ENCODE measurements at regions not wholly inside any gene's neighbourhood (a gene's known extent, or its start where the extent isn't known, plus 50 kb on each side); places are given as distances from the start of the nearest gene placed in this dataset.

GRCh38 chr11:45461514-45461913, 175.4 kb upstream of the SYT13 start:
- Histone ChIP-seq H3K36me3 (ENCODE audit: control insufficient read depth, insufficient read depth, low read length) (no peaks in the 10 kb centered on the region), H3K4me1 (ENCODE audit: control insufficient read depth, insufficient read depth, low read length) (no peaks in the 10 kb centered on the region), H3K4me3 (ENCODE audit: low read length) (no peak overlapping the region), H3K27ac (ENCODE audit: low read length) (no peak overlapping the region), H3K9me3 (ENCODE audit: control insufficient read depth, insufficient read depth, low read length) (no peaks in the 10 kb centered on the region), H3K27me3 (ENCODE audit: control insufficient read depth, insufficient read depth, low read length) (no peaks in the 10 kb centered on the region)
- DNase-seq (ENCODE audit: low read depth, low spot score) = no peak
- no CpG with 5 or more reads among the region's 2 CpGs for WGBS (ENCODE audit: insufficient coverage, insufficient read length)

GRCh38 chr11:45459491-45459890, 173.3 kb upstream of the SYT13 start:
- no peaks in the 10 kb centered on the region for H3K9me3 ChIP-seq (ENCODE audit: control insufficient read depth, insufficient read depth, low read length)
- no peak for DNase-seq (ENCODE audit: low read depth, low spot score)
- H3K27me3 ChIP-seq (ENCODE audit: control insufficient read depth, insufficient read depth, low read length) = no peaks in the 10 kb centered on the region
- H3K27ac ChIP-seq (ENCODE audit: low read length) = no peak overlapping the region
- H3K4me3 ChIP-seq (ENCODE audit: low read length) = no peak overlapping the region
- H3K36me3 ChIP-seq (ENCODE audit: control insufficient read depth, insufficient read depth, low read length) = no peaks in the 10 kb centered on the region
- WGBS (ENCODE audit: insufficient coverage, insufficient read length) = no CpG with 5 or more reads among the region's 5 CpGs
- no peaks in the 10 kb centered on the region for H3K4me1 ChIP-seq (ENCODE audit: control insufficient read depth, insufficient read depth, low read length)

- WGBS (ENCODE audit: insufficient coverage, insufficient read length) = no CpG with 5 or more reads among the region's 4 CpGs
- no peak overlapping the region for H3K4me3 ChIP-seq (ENCODE audit: low read length)
- no peaks in the 10 kb centered on the region for H3K27me3 ChIP-seq (ENCODE audit: control insufficient read depth, insufficient read depth, low read length)
- no peaks in the 10 kb centered on the region for H3K36me3 ChIP-seq (ENCODE audit: control insufficient read depth, insufficient read depth, low read length)
- H3K9me3 ChIP-seq (ENCODE audit: control insufficient read depth, insufficient read depth, low read length) = no peaks in the 10 kb centered on the region
- no peak for DNase-seq (ENCODE audit: low read depth, low spot score)
- H3K4me1 ChIP-seq (ENCODE audit: control insufficient read depth, insufficient read depth, low read length) = no peaks in the 10 kb centered on the region
- no peak overlapping the region for H3K27ac ChIP-seq (ENCODE audit: low read length)
Observed at GRCh38 chr11:45458269-45458668, 172.1 kb upstream of the SYT13 start.

DNA sequence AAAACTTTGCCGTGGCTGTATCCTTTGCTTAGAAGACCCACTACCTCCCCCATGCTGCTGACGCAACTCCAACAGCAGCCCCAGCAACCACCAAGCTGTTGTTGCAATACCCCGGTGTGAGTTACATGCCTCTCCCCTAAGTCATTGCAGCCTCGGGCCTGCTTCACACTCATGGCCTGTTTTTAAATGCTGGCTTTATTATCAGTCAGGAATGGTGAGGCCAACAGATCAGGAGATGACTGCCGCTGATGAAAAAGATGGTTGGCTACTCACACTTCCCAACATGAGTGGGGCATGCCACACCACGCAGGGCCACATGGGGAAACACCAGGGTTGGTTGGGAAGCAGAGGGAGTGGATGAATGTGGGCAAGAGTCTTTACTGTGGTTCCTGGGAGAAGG, 171.5 kb upstream of the SYT13 start:
- Histone ChIP-seq H3K27me3 (ENCODE audit: control insufficient read depth, insufficient read depth, low read length) (no peaks in the 10 kb centered on the region), H3K4me3 (ENCODE audit: low read length) (no peak overlapping the region), H3K27ac (ENCODE audit: low read length) (no peak overlapping the region), H3K4me1 (ENCODE audit: control insufficient read depth, insufficient read depth, low read length) (no peaks in the 10 kb centered on the region), H3K9me3 (ENCODE audit: control insufficient read depth, insufficient read depth, low read length) (no peaks in the 10 kb centered on the region), H3K36me3 (ENCODE audit: control insufficient read depth, insufficient read depth, low read length) (no peaks in the 10 kb centered on the region)
- DNase-seq (ENCODE audit: low read depth, low spot score) = no peak
- WGBS (ENCODE audit: insufficient coverage, insufficient read length) = no CpG with 5 or more reads among the region's 6 CpGs

DNA sequence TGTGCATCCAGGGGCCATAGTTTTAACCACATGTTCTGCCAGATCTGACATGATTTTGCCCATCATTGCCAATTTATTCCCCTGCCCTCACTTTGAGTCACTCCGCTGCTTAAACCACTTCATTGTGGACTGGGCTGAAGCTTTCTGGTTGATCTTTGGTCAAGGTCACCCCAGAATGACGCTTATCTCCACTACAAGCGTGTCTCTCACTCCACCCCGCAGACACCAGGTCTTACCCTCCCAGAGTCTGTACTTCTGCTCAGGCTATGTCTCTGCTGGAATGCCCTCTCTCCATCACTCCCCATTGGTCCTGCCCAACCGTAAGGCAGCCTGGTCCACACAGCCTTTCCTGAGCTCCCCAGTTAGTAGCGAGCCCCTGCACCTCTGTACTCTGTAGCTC, 170.5 kb upstream of the SYT13 start:
- Histone ChIP-seq H3K36me3 (ENCODE audit: control insufficient read depth, insufficient read depth, low read length) (no peaks in the 10 kb centered on the region), H3K27ac (ENCODE audit: low read length) (no peak overlapping the region), H3K9me3 (ENCODE audit: control insufficient read depth, insufficient read depth, low read length) (no peaks in the 10 kb centered on the region), H3K4me1 (ENCODE audit: control insufficient read depth, insufficient read depth, low read length) (no peaks in the 10 kb centered on the region), H3K27me3 (ENCODE audit: control insufficient read depth, insufficient read depth, low read length) (no peaks in the 10 kb centered on the region), H3K4me3 (ENCODE audit: low read length) (no peak overlapping the region)
- DNase-seq (ENCODE audit: low read depth, low spot score) = no peak
- WGBS (ENCODE audit: insufficient coverage, insufficient read length) = no CpG with 5 or more reads among the region's 6 CpGs

DNA sequence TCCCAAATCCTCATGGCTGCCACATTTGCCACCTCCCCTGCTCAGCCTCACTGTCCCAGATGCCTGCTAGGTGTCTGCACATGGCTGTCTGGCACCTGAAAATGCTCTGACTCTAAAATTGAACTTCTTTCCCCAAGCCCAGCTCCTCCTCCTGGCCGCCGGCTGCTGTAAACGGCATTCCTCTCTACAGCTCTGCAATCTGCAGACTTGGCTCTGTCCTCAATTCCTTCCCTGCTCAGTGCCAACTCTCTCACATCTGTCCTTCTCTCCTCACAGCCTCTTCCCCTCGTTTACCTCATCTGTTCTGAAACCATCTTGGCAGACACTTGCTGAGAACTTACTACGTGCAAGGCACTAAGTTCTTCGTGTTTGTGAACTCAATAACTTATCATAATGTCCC, 169.4 kb upstream of the SYT13 start:
- Histone ChIP-seq H3K4me1 (ENCODE audit: control insufficient read depth, insufficient read depth, low read length) (no peaks in the 10 kb centered on the region), H3K9me3 (ENCODE audit: control insufficient read depth, insufficient read depth, low read length) (no peaks in the 10 kb centered on the region), H3K4me3 (ENCODE audit: low read length) (no peak overlapping the region), H3K27ac (ENCODE audit: low read length) (no peak overlapping the region), H3K36me3 (ENCODE audit: control insufficient read depth, insufficient read depth, low read length) (no peaks in the 10 kb centered on the region), H3K27me3 (ENCODE audit: control insufficient read depth, insufficient read depth, low read length) (no peaks in the 10 kb centered on the region)
- no peak for DNase-seq (ENCODE audit: low read depth, low spot score)
- WGBS (ENCODE audit: insufficient coverage, insufficient read length) = no CpG with 5 or more reads among the region's 6 CpGs

DNA sequence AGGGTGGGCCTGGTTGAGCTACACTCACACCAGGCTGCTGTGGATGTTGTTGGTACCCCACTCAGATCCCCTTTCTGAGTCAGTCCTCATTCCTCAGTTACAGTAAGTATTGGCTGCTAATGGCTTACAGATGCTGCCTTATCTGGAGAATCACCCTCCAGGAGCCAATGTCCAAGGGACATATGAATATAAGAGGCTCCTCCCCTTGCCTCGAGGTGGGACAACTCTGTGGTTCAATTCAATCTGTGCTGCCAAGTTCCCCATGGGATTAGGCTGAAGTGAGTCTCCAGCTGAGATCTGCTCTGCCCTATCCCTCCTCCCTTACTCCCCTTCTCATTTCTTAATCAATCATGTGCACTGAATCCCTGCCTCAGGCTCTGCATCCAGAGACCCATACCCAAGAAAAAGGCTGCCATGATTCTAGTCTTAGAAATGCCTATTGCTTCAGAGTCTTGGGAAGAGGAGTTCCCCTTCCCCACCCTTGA, 168.8 kb upstream of the SYT13 start:
- Histone ChIP-seq H3K4me3 (ENCODE audit: low read length) (no peak overlapping the region), H3K27me3 (ENCODE audit: control insufficient read depth, insufficient read depth, low read length) (no peaks in the 10 kb centered on the region), H3K36me3 (ENCODE audit: control insufficient read depth, insufficient read depth, low read length) (no peaks in the 10 kb centered on the region), H3K9me3 (ENCODE audit: control insufficient read depth, insufficient read depth, low read length) (no peaks in the 10 kb centered on the region), H3K27ac (ENCODE audit: low read length) (no peak overlapping the region), H3K4me1 (ENCODE audit: control insufficient read depth, insufficient read depth, low read length) (no peaks in the 10 kb centered on the region)
- WGBS (ENCODE audit: insufficient coverage, insufficient read length) = no CpG with 5 or more reads among the region's 1 CpG
- no peak for DNase-seq (ENCODE audit: low read depth, low spot score)

GRCh38 chr11:45453721-45454120, 167.6 kb upstream of the SYT13 start:
- Histone ChIP-seq H3K27me3 (ENCODE audit: control insufficient read depth, insufficient read depth, low read length) (no peaks in the 10 kb centered on the region), H3K4me1 (ENCODE audit: control insufficient read depth, insufficient read depth, low read length) (no peaks in the 10 kb centered on the region), H3K9me3 (ENCODE audit: control insufficient read depth, insufficient read depth, low read length) (no peaks in the 10 kb centered on the region), H3K4me3 (ENCODE audit: low read length) (no peak overlapping the region), H3K36me3 (ENCODE audit: control insufficient read depth, insufficient read depth, low read length) (no peaks in the 10 kb centered on the region), H3K27ac (ENCODE audit: low read length) (no peak overlapping the region)
- WGBS (ENCODE audit: insufficient coverage, insufficient read length) = no CpG with 5 or more reads among the region's 4 CpGs
- no peak for DNase-seq (ENCODE audit: low read depth, low spot score)

DNA sequence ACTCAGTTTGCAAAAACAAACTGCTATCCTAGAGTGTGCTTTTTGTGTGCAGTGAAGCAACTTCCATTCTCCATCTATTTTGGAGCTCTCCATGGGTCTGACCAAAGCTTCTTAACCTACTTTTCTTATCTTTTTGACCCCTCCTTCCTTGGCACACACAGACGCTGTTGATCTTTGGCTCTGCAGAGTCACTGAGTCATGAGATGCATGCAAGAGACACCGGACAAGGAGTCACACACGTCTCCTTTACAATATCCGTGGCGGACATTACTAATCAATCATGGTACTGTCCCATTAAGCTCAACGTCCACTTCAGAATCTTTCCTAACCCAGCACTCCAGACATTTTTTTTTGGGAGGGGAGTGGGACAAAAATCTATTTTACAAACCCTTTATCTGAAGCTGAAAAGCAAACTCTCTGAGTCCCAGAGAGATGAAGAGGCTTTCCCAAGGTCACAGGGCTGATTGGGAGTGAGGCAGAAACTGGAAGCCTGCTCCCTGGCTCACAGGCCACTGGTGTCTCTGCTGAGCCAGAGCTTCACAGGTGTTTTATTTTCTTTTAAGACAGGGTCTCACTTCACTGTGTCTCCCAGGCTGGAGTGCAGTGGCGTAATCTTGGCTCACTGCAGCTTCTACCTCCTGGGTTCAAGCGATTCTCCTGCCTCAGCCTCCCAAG, 165.8 kb upstream of the SYT13 start:
- H3K9me3 ChIP-seq (ENCODE audit: control insufficient read depth, insufficient read depth, low read length) = no peaks in the 10 kb centered on the region
- H3K36me3 ChIP-seq (ENCODE audit: control insufficient read depth, insufficient read depth, low read length) = no peaks in the 10 kb centered on the region
- no peaks in the 10 kb centered on the region for H3K27me3 ChIP-seq (ENCODE audit: control insufficient read depth, insufficient read depth, low read length)
- no peak overlapping the region for H3K4me3 ChIP-seq (ENCODE audit: low read length)
- DNase-seq (ENCODE audit: low read depth, low spot score) = no peak
- WGBS (ENCODE audit: insufficient coverage, insufficient read length) = no CpG with 5 or more reads among the region's 8 CpGs
- H3K27ac ChIP-seq (ENCODE audit: low read length) = no peak overlapping the region
- H3K4me1 ChIP-seq (ENCODE audit: control insufficient read depth, insufficient read depth, low read length) = no peaks in the 10 kb centered on the region

DNA sequence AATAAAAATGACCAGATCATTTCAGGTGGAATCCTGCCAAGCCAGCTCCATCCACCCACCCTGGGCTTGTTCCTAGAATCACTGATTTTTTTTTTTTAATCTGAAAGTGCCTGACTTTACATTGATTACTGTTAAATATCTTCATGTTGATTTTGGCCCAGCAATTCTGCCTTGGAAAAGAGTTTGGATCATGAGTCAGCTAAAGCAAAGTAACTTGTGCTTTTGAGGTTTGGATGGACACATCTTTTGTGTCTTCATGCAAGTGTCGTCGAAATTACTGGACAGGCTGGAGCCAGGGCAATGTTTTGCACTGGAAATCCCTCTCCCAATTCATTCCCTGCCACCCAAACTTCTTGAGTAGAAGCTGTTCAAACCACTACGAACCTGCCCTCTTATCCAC, 164.0 kb upstream of the SYT13 start:
- no peaks in the 10 kb centered on the region for H3K9me3 ChIP-seq (ENCODE audit: control insufficient read depth, insufficient read depth, low read length)
- DNase-seq (ENCODE audit: low read depth, low spot score) = no peak
- H3K4me3 ChIP-seq (ENCODE audit: low read length) = no peak overlapping the region
- H3K4me1 ChIP-seq (ENCODE audit: control insufficient read depth, insufficient read depth, low read length) = no peaks in the 10 kb centered on the region
- H3K27ac ChIP-seq (ENCODE audit: low read length) = no peak overlapping the region
- no CpG with 5 or more reads among the region's 3 CpGs for WGBS (ENCODE audit: insufficient coverage, insufficient read length)
- H3K27me3 ChIP-seq (ENCODE audit: control insufficient read depth, insufficient read depth, low read length) = no peaks in the 10 kb centered on the region
- no peaks in the 10 kb centered on the region for H3K36me3 ChIP-seq (ENCODE audit: control insufficient read depth, insufficient read depth, low read length)

DNA sequence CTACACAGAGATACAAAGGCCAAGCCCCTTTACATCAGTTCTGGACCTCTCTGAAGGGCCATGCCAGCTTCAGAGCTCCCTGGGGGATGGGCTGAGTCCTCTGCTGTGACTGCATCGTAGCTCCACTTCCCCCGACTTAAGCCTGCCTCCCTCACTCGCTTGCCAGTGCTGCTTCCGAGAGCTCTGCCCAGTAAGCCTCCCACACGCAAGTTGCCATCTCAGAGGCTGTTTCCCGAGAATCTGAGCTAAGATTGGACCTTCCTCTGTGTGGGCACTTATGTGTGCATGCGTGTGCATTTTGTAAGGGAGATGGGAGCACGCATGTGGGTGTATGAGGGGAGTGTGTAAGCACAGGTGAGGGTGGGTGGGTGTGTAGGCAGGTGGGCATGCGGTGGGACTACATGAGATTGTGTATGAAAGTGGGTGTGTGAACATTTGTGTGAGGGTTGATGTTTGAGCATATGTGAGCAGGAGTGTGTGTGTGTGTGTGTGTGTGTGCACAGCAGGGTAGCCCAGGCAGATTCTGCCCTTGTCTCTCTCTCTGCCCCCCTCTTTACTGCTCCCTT, 163.0 kb upstream of the SYT13 start:
- Histone ChIP-seq H3K4me1 (ENCODE audit: control insufficient read depth, insufficient read depth, low read length) (no peaks in the 10 kb centered on the region), H3K27me3 (ENCODE audit: control insufficient read depth, insufficient read depth, low read length) (no peaks in the 10 kb centered on the region), H3K27ac (ENCODE audit: low read length) (no peak overlapping the region), H3K4me3 (ENCODE audit: low read length) (no peak overlapping the region), H3K9me3 (ENCODE audit: control insufficient read depth, insufficient read depth, low read length) (no peaks in the 10 kb centered on the region), H3K36me3 (ENCODE audit: control insufficient read depth, insufficient read depth, low read length) (no peaks in the 10 kb centered on the region)
- no CpG with 5 or more reads among the region's 9 CpGs for WGBS (ENCODE audit: insufficient coverage, insufficient read length)
- DNase-seq (ENCODE audit: low read depth, low spot score) = no peak
